ENCODE measurements at regions not wholly inside any gene's neighbourhood (a gene's known extent, or its start where the extent isn't known, plus 50 kb on each side); places are given as distances from the start of the nearest gene placed in this dataset.

DNA sequence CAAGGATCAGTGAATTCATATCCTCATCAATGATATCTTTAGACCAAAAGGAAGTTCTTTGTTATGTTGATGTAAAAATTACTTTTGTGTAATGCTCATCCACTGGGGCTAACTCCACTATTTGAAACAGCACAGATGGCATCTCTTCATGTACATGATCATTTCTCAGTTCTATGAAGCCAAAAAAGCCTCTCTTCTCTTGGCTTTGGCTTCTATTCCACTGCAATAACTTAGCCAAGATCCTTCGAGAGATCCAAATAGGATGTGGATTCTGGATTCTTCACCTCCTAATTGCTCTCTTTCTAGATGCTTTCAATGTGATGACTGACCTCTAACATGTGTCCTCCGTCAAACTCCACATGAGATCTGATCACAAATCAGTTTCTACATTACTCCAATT is 851.2 kb downstream of the GALC start:
- TF ChIP-seq REST (IDR thresholded peaks at IDR 0.05; ENCODE audit: insufficient read depth in 1 of 2, low read depth in 2 of 2, low read length in 1 of 2), result no peak
- TF ChIP-seq, protein P1, sequence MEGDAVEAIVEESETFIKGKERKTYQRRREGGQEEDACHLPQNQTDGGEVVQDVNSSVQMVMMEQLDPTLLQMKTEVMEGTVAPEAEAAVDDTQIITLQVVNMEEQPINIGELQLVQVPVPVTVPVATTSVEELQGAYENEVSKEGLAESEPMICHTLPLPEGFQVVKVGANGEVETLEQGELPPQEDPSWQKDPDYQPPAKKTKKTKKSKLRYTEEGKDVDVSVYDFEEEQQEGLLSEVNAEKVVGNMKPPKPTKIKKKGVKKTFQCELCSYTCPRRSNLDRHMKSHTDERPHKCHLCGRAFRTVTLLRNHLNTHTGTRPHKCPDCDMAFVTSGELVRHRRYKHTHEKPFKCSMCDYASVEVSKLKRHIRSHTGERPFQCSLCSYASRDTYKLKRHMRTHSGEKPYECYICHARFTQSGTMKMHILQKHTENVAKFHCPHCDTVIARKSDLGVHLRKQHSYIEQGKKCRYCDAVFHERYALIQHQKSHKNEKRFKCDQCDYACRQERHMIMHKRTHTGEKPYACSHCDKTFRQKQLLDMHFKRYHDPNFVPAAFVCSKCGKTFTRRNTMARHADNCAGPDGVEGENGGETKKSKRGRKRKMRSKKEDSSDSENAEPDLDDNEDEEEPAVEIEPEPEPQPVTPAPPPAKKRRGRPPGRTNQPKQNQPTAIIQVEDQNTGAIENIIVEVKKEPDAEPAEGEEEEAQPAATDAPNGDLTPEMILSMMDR (IDR thresholded peaks at IDR 0.05), result no peak
- no peak for TF ChIP-seq POLR2AphosphoS5 (IDR thresholded peaks at IDR 0.05; ENCODE audit: low read depth, low read length)
- no peak for TF ChIP-seq TCF7L2 (IDR thresholded peaks at IDR 0.05; ENCODE audit: low read depth, low read length)
- TF ChIP-seq SIN3A (IDR thresholded peaks at IDR 0.05; ENCODE audit: borderline replicate concordance, insufficient read depth, low read depth, low read length), result no peak

All from Panc1 (cell line).